GM10266 (cell line): ENCODE measurements at regions not wholly inside any gene's neighbourhood (a gene's known extent, or its start where the extent isn't known, plus 50 kb on each side); places are given as distances from the start of the nearest gene placed in this dataset.

ENCODE experiments used
- DNase-seq: peaks from one replicate; pipeline ENCODE4 v3.0.0; 2012; ENCODE audit errors: extremely low spot score
- TF ChIP-seq, protein P1 (sequence below): IDR thresholded peaks from 2 replicates; pipeline ENCODE4 v1.5.1; 2012; ENCODE audit warnings: mild to moderate bottlenecking, low read depth; ENCODE audit not compliant: control insufficient read depth, insufficient read depth; ENCODE audit errors: missing control alignments

DNA sequence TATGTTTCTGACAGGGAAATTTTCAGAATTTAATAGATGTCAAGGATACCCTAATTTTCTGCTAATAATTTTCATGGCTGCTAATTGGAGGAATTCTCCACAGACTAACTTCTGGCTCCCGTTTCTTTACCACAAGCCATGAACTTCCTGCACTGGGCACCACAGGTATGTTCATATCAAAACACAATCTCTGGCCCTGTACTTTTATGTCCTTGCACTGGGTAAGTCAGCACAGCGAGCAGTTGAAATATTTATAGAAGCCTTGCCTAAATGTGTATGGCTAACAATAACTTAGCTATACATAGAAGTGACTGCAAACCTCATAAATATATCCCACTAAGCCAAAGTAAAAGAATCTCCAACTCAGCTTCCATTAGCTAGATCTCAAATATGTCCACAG lies 246.9 kb downstream of the ZIC1 start:
- TF ChIP-seq, protein P1, sequence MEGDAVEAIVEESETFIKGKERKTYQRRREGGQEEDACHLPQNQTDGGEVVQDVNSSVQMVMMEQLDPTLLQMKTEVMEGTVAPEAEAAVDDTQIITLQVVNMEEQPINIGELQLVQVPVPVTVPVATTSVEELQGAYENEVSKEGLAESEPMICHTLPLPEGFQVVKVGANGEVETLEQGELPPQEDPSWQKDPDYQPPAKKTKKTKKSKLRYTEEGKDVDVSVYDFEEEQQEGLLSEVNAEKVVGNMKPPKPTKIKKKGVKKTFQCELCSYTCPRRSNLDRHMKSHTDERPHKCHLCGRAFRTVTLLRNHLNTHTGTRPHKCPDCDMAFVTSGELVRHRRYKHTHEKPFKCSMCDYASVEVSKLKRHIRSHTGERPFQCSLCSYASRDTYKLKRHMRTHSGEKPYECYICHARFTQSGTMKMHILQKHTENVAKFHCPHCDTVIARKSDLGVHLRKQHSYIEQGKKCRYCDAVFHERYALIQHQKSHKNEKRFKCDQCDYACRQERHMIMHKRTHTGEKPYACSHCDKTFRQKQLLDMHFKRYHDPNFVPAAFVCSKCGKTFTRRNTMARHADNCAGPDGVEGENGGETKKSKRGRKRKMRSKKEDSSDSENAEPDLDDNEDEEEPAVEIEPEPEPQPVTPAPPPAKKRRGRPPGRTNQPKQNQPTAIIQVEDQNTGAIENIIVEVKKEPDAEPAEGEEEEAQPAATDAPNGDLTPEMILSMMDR, result no peak
- DNase-seq, result no peak

DNA sequence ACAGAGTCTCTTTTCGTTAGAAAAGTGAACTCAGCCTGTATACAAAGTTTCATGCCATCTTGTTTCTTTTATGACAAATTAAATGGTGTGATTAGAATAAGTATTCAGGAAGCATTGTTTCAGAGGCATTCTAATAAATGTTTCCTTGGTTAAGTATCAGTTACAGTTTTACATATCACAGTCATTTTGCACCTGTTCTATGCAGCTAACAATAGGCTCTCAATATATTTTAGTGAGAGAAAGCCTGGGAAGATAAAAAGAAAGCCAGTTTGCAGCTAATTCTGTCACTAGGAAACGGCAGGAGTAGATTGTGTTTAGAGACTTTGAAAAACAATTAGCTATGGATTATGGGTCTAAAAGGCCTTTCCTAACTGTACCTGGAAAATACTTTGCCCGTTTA lies 252.8 kb downstream of the ZIC1 start:
- TF ChIP-seq, protein P1, result no peak
- no peak for DNase-seq

DNA sequence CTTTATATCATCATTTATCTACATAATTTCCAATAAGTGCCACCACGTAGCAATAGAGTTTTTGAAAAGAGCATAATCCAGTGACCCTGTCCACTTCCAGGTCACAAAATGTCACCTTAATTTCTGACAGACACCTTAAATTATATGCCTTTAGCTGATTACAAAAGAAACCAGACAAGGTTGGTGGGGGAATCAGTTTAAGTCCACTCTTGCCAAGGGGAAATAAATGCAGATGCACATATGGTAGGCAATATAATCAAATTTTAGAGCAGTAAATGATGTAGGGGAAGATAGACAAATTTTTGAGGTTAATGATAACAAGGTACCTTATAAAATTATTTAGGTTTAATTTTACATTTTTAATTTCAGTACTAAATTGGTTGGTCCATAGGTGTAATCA lies 253.5 kb downstream of the ZIC1 start:
- TF ChIP-seq, protein P1, result no peak
- no peak for DNase-seq

DNA sequence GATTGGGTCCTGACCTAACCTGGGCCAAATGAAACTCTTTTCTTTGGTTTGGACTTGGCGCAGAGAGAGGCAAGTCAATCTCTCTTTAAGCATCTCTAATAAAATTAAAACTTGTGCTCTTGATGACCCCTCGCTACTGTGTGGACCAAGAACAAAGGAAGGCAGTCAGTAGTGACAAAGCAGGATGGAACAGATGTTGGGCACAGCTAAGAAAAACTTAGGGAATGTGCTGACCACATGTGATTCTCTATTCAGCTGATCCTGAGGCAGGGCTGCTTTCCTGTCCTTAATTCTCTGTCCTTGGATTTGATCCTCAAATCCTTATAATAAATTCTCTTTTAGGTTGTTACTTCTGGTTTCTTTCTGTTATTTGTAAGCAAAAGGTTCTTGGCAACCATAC lies 259.9 kb downstream of the ZIC1 start:
- no peak for DNase-seq
- TF ChIP-seq, protein P1, result no peak

DNA sequence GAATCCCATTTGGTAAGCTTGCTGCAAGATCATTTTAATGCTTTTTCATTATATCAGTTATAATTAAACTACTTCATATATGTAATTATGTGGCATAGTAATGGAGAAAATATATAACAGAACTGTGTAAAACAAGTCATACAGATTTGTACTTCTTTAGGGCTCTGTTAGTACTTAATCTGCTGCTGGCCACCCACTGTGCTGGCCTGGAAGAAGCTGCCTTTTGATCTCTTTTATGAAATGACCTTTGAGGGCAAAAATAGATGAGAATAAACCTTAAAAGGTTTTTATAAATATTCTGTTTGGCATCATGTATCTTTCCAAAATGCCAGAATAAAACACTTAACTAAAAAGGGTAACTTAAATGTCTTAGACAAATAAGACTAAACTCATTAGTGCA lies 262.9 kb downstream of the ZIC1 start:
- DNase-seq, result no peak
- TF ChIP-seq, protein P1, result no peak

DNA sequence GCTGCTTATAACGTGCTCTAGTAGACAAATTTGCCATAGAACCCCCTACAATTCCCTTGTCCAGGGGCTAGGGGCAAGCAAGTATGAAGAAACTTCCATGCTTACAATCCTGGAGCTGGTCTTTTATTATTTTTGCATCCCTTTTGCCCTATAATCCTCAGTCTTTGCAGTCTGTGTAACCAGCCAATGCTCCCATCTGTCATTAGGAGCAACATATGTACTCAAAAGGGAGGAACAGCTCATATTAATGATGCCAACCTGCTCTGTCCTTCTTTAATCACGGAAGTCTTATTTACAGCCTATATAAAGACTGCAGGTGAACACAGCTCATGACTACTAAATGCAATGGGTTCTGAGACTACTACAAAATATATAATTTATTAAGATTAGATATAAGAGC lies 263.3 kb downstream of the ZIC1 start:
- TF ChIP-seq, protein P1, result no peak
- no peak for DNase-seq

DNA sequence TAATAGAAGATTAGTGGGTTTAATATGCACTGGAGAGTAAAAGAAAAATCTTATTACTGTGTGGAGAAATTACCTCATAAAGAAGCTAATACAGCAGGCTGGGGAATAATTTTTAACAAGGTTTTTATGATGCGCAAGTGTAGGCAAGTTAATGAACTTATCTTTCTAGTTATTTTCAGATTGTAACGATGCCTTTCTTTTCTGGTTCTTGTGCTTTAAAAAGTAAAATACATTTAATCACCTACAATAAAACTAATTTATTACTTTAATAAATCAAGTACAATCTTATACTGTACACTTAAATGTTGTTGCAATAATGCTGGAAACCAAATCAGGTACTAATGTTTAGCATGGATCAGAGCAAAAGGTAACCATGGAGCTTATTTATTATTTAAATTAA lies 266.6 kb downstream of the ZIC1 start:
- TF ChIP-seq, protein P1, result no peak
- DNase-seq, result no peak
